Neural progenitor cell (in vitro differentiated cells): ENCODE measurements at regions not wholly inside any gene's neighbourhood (a gene's known extent, or its start where the extent isn't known, plus 50 kb on each side); places are given as distances from the start of the nearest gene placed in this dataset.

Experiments used
- DNase-seq: peaks from one replicate; pipeline ENCODE4 v3.0.0-alpha.2; 2016; ENCODE audit warnings: low spot score
- H2AFZ ChIP-seq: fragments of 200-600 bp; sonication (generic); replicated peaks from 2 replicates; pipeline ENCODE4 v1.6.1; 2016; ENCODE audit warnings: antibody characterized with exemption
- H3F3A ChIP-seq: fragments of 200-600 bp; sonication (generic); 2 replicates; pipeline ENCODE4 v1.6.1; 2016; ENCODE audit warnings: antibody characterized with exemption, low read depth
- H3K27ac ChIP-seq: fragments of 200-600 bp; sonication (generic); 2 replicates; pipeline ENCODE4 v1.5.1; 2016; ENCODE audit warnings: mild to moderate bottlenecking
- H3K27me3 ChIP-seq: fragments of 200-600 bp; sonication (generic); 2 replicates; pipeline ENCODE4 v1.6.1; 2016; ENCODE audit warnings: mild to moderate bottlenecking, moderate library complexity
- H3K36me3 ChIP-seq: fragments of 200-600 bp; sonication (generic); 2 replicates; pipeline ENCODE4 v1.5.1; 2016
- H3K4me1 ChIP-seq: fragments of 200-600 bp; sonication (generic); 2 replicates; pipeline ENCODE4 v1.6.1; 2016; ENCODE audit warnings: mixed run types
- H3K4me2 ChIP-seq: fragments of 200-600 bp; sonication (generic); 2 replicates; pipeline ENCODE4 v1.6.1; 2016
- H3K4me3 ChIP-seq: fragments of 200-600 bp; sonication (generic); 2 replicates; pipeline ENCODE4 v1.5.1; 2016
- H3K79me2 ChIP-seq: fragments of 200-600 bp; sonication (generic); 2 replicates; pipeline ENCODE4 v1.6.1; 2016; ENCODE audit warnings: low read depth
- H3K9ac ChIP-seq: fragments of 200-600 bp; sonication (generic); 2 replicates; pipeline ENCODE4 v1.6.1; 2016
- H3K9me3 ChIP-seq: fragments of 200-600 bp; sonication (generic); 2 replicates; pipeline ENCODE4 v1.5.1; 2016; ENCODE audit warnings: low read depth
- H4K20me1 ChIP-seq: fragments of 200-600 bp; sonication (generic); 2 replicates; pipeline ENCODE4 v1.6.1; 2016; ENCODE audit warnings: low read depth
- H3K27ac Mint-ChIP-seq: 3 replicates; pipeline ENCODE4 v1.8.0; 2021; ENCODE audit warnings: mixed read lengths
- H3K27me3 Mint-ChIP-seq: 2 replicates; pipeline ENCODE4 v1.8.0; 2022; ENCODE audit warnings: low read depth, mild to moderate bottlenecking, inconsistent platforms, moderate library complexity, mixed read lengths; ENCODE audit not compliant: insufficient read depth
- H3K36me3 Mint-ChIP-seq: 3 replicates; pipeline ENCODE4 v1.8.0; 2021; ENCODE audit warnings: mixed read lengths
- H3K4me1 Mint-ChIP-seq: 3 replicates; pipeline ENCODE4 v1.8.0; 2021; ENCODE audit warnings: mixed read lengths
- H3K4me3 Mint-ChIP-seq: 3 replicates; pipeline ENCODE4 v1.8.0; 2021; ENCODE audit warnings: mild to moderate bottlenecking, moderate library complexity, mixed read lengths
- H3K9me3 Mint-ChIP-seq: 3 replicates; pipeline ENCODE4 v1.8.0; 2020; ENCODE audit warnings: mixed read lengths
- CTCF ChIP-seq: fragments of 200-600 bp; sonication (generic); IDR thresholded peaks from 2 replicates; pipeline ENCODE4 v1.5.1; 2017; ENCODE audit warnings: antibody characterized with exemption, mild to moderate bottlenecking
- EZH2 ChIP-seq: fragments of 200-600 bp; sonication (generic); IDR thresholded peaks from 2 replicates; pipeline ENCODE4 v1.6.1; 2017; ENCODE audit warnings: antibody characterized with exemption, mild to moderate bottlenecking, moderate library complexity
- EZH2phosphoT487 ChIP-seq: fragments of 200-600 bp; sonication (generic); IDR thresholded peaks from 2 replicates; pipeline ENCODE4 v1.6.1; 2017; ENCODE audit warnings: antibody characterized with exemption

- no peaks in the 10 kb centered on the region for H3F3A ChIP-seq
- no peak overlapping the region for H3K27ac ChIP-seq
- H3K4me1 ChIP-seq, result no peaks in the 10 kb centered on the region
- H3K36me3 ChIP-seq, result no peaks in the 10 kb centered on the region
- Mint-ChIP-seq H3K27ac (no peak overlapping the region), H3K4me3 (no peak overlapping the region), H3K9me3 (no peaks in the 10 kb centered on the region), H3K4me1 (no peaks in the 10 kb centered on the region), H3K36me3 (no peaks in the 10 kb centered on the region), H3K27me3 (no peaks in the 10 kb centered on the region)
- no peak overlapping the region for H3K4me2 ChIP-seq
- no peaks in the 10 kb centered on the region for H4K20me1 ChIP-seq
- no peaks in the 10 kb centered on the region for H3K27me3 ChIP-seq
- H3K79me2 ChIP-seq, result no peaks in the 10 kb centered on the region
- no peak for DNase-seq
- no peak for TF ChIP-seq CTCF
- H3K9me3 ChIP-seq, result no peaks in the 10 kb centered on the region
- no peak overlapping the region for H2AFZ ChIP-seq
- no peak overlapping the region for H3K9ac ChIP-seq
- H3K4me3 ChIP-seq, result no peak overlapping the region
These were observed 807.7 kb upstream of the SEL1L start for GRCh38 chr14:82341261-82341810.

- Mint-ChIP-seq H3K9me3 (no peaks in the 10 kb centered on the region), H3K27ac (no peak overlapping the region), H3K4me3 (no peak overlapping the region), H3K36me3 (no peaks in the 10 kb centered on the region), H3K27me3 (no peaks in the 10 kb centered on the region), H3K4me1 (no peaks in the 10 kb centered on the region)
- no peak overlapping the region for H3K4me2 ChIP-seq
- no peak overlapping the region for H3K4me3 ChIP-seq
- no peaks in the 10 kb centered on the region for H3K4me1 ChIP-seq
- H3K27ac ChIP-seq, result no peak overlapping the region
- H3K27me3 ChIP-seq, result no peaks in the 10 kb centered on the region
- H3K9ac ChIP-seq, result no peak overlapping the region
- H3K36me3 ChIP-seq, result no peaks in the 10 kb centered on the region
- no peaks in the 10 kb centered on the region for H3F3A ChIP-seq
- H2AFZ ChIP-seq, result no peak overlapping the region
- H3K79me2 ChIP-seq, result no peaks in the 10 kb centered on the region
- DNase-seq, result no peak
- TF ChIP-seq EZH2 (no peak), CTCF (no peak), EZH2phosphoT487 (no peak)
- no peaks in the 10 kb centered on the region for H3K9me3 ChIP-seq
- H4K20me1 ChIP-seq, result no peaks in the 10 kb centered on the region
These were observed 808.9 kb upstream of the SEL1L start for GRCh38 chr14:82342596-82342995.

DNA sequence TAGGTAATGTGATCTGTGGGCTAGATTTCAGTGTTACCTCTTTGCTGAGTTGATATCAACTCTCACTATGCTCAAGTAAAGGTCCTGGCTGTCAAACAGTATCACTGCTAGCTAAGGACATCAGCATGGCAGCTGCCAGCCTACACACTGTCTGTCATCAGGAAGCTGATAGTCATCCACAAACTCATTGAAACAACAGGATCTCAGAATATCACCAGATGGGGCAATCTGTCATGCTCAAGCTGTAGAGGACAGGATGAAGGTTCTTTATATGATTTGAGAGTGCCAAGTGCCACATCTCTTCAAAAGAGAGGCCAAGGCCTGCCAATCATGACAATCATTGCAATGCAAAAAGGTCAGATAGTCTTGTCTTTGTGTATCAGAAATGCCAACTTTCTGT, 811.5 kb upstream of the SEL1L start:
- Mint-ChIP-seq H3K4me1 (no peaks in the 10 kb centered on the region), H3K9me3 (no peaks in the 10 kb centered on the region), H3K27me3 (no peaks in the 10 kb centered on the region), H3K27ac (no peak overlapping the region), H3K36me3 (no peaks in the 10 kb centered on the region), H3K4me3 (no peak overlapping the region)
- Histone ChIP-seq H3K79me2 (no peaks in the 10 kb centered on the region), H3K4me3 (no peak overlapping the region), H3K27ac (no peak overlapping the region), H3K9me3 (no peaks in the 10 kb centered on the region), H2AFZ (no peak overlapping the region), H3K36me3 (no peaks in the 10 kb centered on the region), H3K27me3 (no peaks in the 10 kb centered on the region), H3K9ac (no peak overlapping the region), H3K4me2 (no peak overlapping the region), H3F3A (no peaks in the 10 kb centered on the region), H3K4me1 (no peaks in the 10 kb centered on the region), H4K20me1 (no peaks in the 10 kb centered on the region)
- no peak for DNase-seq
- TF ChIP-seq EZH2phosphoT487, result no peak
- no peak for TF ChIP-seq EZH2
- no peak for TF ChIP-seq CTCF

GRCh38 chr14:82354126-82354525, 820.5 kb upstream of the SEL1L start:
- no peaks in the 10 kb centered on the region for H3K9me3 ChIP-seq
- no peak overlapping the region for H3K4me3 ChIP-seq
- no peaks in the 10 kb centered on the region for H3K27me3 Mint-ChIP-seq
- TF ChIP-seq EZH2phosphoT487 (no peak), CTCF (no peak), EZH2 (no peak)
- no peak overlapping the region for H2AFZ ChIP-seq
- H3K4me2 ChIP-seq, result no peak overlapping the region
- H3K79me2 ChIP-seq, result no peaks in the 10 kb centered on the region
- no peaks in the 10 kb centered on the region for H3K27me3 ChIP-seq
- no peak overlapping the region for H3K4me3 Mint-ChIP-seq
- no peak for DNase-seq
- H3K4me1 ChIP-seq, result no peaks in the 10 kb centered on the region
- H3K9ac ChIP-seq, result no peak overlapping the region
- no peaks in the 10 kb centered on the region for H3K36me3 Mint-ChIP-seq
- no peaks in the 10 kb centered on the region for H3F3A ChIP-seq
- H3K9me3 Mint-ChIP-seq, result no peaks in the 10 kb centered on the region
- H3K4me1 Mint-ChIP-seq, result no peaks in the 10 kb centered on the region
- H3K27ac Mint-ChIP-seq, result no peak overlapping the region
- H3K36me3 ChIP-seq, result no peaks in the 10 kb centered on the region
- no peak overlapping the region for H3K27ac ChIP-seq
- H4K20me1 ChIP-seq, result no peaks in the 10 kb centered on the region
